A549 (cell line): ENCODE measurements at regions not wholly inside any gene's neighbourhood (a gene's known extent, or its start where the extent isn't known, plus 50 kb on each side); places are given as distances from the start of the nearest gene placed in this dataset.

ENCODE experiments used
- EP300 ChIP-seq, 2 experiments: fragments of >200 bp; sonication (Bioruptor Twin); formaldehyde crosslinking; IDR thresholded peaks; 2 replicates in 1 of 2; 3 replicates in 1 of 2; pipeline ENCODE4 v1.6.1; 2016 to 2017
- FOSB ChIP-seq: fragments of 250-450 bp; sonication (Bioruptor Pico); IDR thresholded peaks from 2 replicates; pipeline ENCODE4 v1.5.0; 2020; ENCODE audit warnings: mild to moderate bottlenecking, moderate library complexity
- FOXS1 ChIP-seq: fragments of 250-450 bp; sonication (Bioruptor Pico); IDR thresholded peaks from 2 replicates; pipeline ENCODE4 v1.5.0; 2020; ENCODE audit warnings: mild to moderate bottlenecking, moderate library complexity
- GATA3 ChIP-seq: IDR thresholded peaks from 2 replicates; pipeline ENCODE4 v1.6.1; 2012; ENCODE audit warnings: borderline replicate concordance
- HDAC2 ChIP-seq: fragments of 200-600 bp; sonication (generic); IDR thresholded peaks from 2 replicates; pipeline ENCODE4 v1.6.1; 2016
- JUN ChIP-seq, 2 experiments: fragments of >200 bp; sonication (Bioruptor Twin); formaldehyde crosslinking; IDR thresholded peaks; 2 replicates in 1 of 2; 3 replicates in 1 of 2; pipeline ENCODE4 v1.6.1; 2016 to 2017
- RARB ChIP-seq: fragments of 250-450 bp; sonication (Bioruptor Pico); IDR thresholded peaks from 2 replicates; pipeline ENCODE4 v1.8.0; 2021; ENCODE audit warnings: mild to moderate bottlenecking, moderate library complexity
- RFX5 ChIP-seq: fragments of 450-650 bp; IDR thresholded peaks from 2 replicates; pipeline ENCODE4 v1.7.1; 2014; ENCODE audit warnings: antibody characterized with exemption, mild to moderate bottlenecking, moderate library complexity
- SREBF2 ChIP-seq: fragments of 450-650 bp; IDR thresholded peaks from 2 replicates; pipeline ENCODE4 v1.6.1; 2014; ENCODE audit warnings: mild to moderate bottlenecking, moderate library complexity
- ZSCAN20 ChIP-seq: fragments of 250-450 bp; sonication (Bioruptor Pico); IDR thresholded peaks from 2 replicates; pipeline ENCODE4 v1.8.0; 2022; ENCODE audit warnings: mild to moderate bottlenecking, moderate library complexity
- TF ChIP-seq, protein P1 (sequence below): fragments of >200 bp; sonication (Bioruptor Twin); formaldehyde crosslinking; IDR thresholded peaks from 3 replicates; pipeline ENCODE4 v1.5.1; 2016
- TF ChIP-seq, protein P2 (sequence below): IDR thresholded peaks from 2 replicates; pipeline ENCODE4 v1.6.1; 2012
- TF ChIP-seq, protein P3 (sequence below): fragments of 250-450 bp; sonication (Bioruptor Pico); IDR thresholded peaks from 2 replicates; pipeline ENCODE4 v1.5.0; 2021; ENCODE audit warnings: mild to moderate bottlenecking, moderate library complexity, borderline replicate concordance

DNA sequence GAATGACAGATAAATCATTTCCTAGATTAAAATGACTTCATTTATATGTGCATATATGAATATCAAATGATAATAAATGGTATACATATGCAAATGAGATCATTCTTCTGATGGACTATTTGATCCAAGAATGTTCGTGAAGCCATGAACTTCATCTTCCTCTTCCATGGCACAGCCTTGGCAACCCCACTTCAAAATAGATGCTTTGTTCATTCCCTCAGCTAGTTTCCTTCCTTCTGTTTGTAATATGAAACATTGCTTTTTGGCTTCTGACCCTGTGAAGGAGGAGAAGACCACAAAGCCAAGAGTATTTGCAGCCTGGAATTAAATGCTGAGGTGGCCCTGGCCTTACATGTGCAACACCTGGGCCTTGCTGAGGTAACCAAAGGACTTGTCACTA lies 106.8 kb upstream of the LIFR start:
- TF ChIP-seq, protein P1, sequence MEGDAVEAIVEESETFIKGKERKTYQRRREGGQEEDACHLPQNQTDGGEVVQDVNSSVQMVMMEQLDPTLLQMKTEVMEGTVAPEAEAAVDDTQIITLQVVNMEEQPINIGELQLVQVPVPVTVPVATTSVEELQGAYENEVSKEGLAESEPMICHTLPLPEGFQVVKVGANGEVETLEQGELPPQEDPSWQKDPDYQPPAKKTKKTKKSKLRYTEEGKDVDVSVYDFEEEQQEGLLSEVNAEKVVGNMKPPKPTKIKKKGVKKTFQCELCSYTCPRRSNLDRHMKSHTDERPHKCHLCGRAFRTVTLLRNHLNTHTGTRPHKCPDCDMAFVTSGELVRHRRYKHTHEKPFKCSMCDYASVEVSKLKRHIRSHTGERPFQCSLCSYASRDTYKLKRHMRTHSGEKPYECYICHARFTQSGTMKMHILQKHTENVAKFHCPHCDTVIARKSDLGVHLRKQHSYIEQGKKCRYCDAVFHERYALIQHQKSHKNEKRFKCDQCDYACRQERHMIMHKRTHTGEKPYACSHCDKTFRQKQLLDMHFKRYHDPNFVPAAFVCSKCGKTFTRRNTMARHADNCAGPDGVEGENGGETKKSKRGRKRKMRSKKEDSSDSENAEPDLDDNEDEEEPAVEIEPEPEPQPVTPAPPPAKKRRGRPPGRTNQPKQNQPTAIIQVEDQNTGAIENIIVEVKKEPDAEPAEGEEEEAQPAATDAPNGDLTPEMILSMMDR, result no peak
- no peak for TF ChIP-seq FOXS1 (CRISPR knock-in tag)
- no peak for TF ChIP-seq RFX5
- no peak for TF ChIP-seq RARB (CRISPR knock-in tag)
- TF ChIP-seq JUN (IDR thresholded peaks at IDR 0.05), result no peak
- TF ChIP-seq EP300 (IDR thresholded peaks at IDR 0.05), result no peak
- no peak for TF ChIP-seq HDAC2
- TF ChIP-seq FOSB (CRISPR knock-in tag), result no peak
- TF ChIP-seq, protein P2, sequence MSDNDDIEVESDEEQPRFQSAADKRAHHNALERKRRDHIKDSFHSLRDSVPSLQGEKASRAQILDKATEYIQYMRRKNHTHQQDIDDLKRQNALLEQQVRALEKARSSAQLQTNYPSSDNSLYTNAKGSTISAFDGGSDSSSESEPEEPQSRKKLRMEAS, result no peak
- TF ChIP-seq, protein P3, sequence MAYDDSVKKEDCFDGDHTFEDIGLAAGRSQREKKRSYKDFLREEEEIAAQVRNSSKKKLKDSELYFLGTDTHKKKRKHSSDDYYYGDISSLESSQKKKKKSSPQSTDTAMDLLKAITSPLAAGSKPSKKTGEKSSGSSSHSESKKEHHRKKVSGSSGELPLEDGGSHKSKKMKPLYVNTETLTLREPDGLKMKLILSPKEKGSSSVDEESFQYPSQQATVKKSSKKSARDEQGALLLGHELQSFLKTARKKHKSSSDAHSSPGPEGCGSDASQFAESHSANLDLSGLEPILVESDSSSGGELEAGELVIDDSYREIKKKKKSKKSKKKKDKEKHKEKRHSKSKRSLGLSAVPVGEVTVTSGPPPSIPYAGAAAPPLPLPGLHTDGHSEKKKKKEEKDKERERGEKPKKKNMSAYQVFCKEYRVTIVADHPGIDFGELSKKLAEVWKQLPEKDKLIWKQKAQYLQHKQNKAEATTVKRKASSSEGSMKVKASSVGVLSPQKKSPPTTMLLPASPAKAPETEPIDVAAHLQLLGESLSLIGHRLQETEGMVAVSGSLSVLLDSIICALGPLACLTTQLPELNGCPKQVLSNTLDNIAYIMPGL (CRISPR knock-in tag), result no peak
- TF ChIP-seq GATA3, result no peak
- no peak for TF ChIP-seq SREBF2
- TF ChIP-seq ZSCAN20 (CRISPR knock-in tag), result no peak
